ENCODE measurements at regions not wholly inside any gene's neighbourhood (a gene's known extent, or its start where the extent isn't known, plus 50 kb on each side); places are given as distances from the start of the nearest gene placed in this dataset.
A peak's percentile ranks its signal among the peaks of the same experiment; 100 is the strongest.

- Histone ChIP-seq H2AFZ (ENCODE audit: low read length) (no peak overlapping the region), H3K4me3 (ENCODE audit: low read length) (no peak overlapping the region), H3K27ac (ENCODE audit: low read length) (no peak overlapping the region), H3K4me1 (ENCODE audit: insufficient read depth, low read length) (no peaks in the 10 kb centered on the region; the same call in 1 of the 2 replicates), H3K4me2 (ENCODE audit: low read length) (no peak overlapping the region), H3K9ac (ENCODE audit: low read length) (no peak overlapping the region), H3K27me3 (ENCODE audit: low read length) (peaks cover 28% of the 10 kb centered on the region), H3K79me2 (ENCODE audit: low read length) (no peaks in the 10 kb centered on the region), H3F3A (ENCODE audit: low read length, unreplicated experiment) (no peaks in the 10 kb centered on the region), H4K20me1 (ENCODE audit: low read length) (no peaks in the 10 kb centered on the region), H3K9me3 (ENCODE audit: low read length) (no peaks in the 10 kb centered on the region), H3K36me3 (ENCODE audit: low read depth, low read length) (no peaks in the 10 kb centered on the region), H3K9me2 (replicated peaks; ENCODE audit: low read length) (no peaks in the 10 kb centered on the region)
- CTCF ChIA-PET = no interaction called here
- no peak for TF ChIP-seq EZH2phosphoT487 (IDR thresholded peaks at IDR 0.05; ENCODE audit: borderline replicate concordance, low read length)
- no peak for TF ChIP-seq EZH2 (IDR thresholded peaks at IDR 0.05; ENCODE audit: low read length, unreplicated experiment)
- TF ChIP-seq CTCF (conservative IDR thresholded peaks at IDR 0.05; ENCODE audit: low read depth, low read length) = no peak
- POLR2A ChIA-PET (ENCODE audit: unreplicated experiment) = no interaction called here
- DNase-seq = no peak
- no peak for ATAC-seq
- no TSS peak for BruUV-seq (replicated peaks)
- intact Hi-C loops (cut with micrococcal nuclease) = loop anchor here (2.0 kb wide), 1 partner anchor 121 kb away; no protein-coding TSS in a partner anchor
Observed at GRCh38 chr20:63057171-63058117, 50.7 kb upstream of the BHLHE23 start.

- ChIA-PET POLR2A (ENCODE audit: unreplicated experiment) (interaction anchor here (0.6 kb wide), 1 partner anchor 84 kb away, joined by 3 read pairs; no protein-coding TSS in a partner anchor), CTCF (interaction anchor here (1.0 kb wide), 1 partner anchor 168 kb away, joined by 3 read pairs; no protein-coding TSS in a partner anchor)
- Histone ChIP-seq H3K9me2 (replicated peaks; ENCODE audit: low read length) (no peaks in the 10 kb centered on the region), H3K9me3 (ENCODE audit: low read length) (no peaks in the 10 kb centered on the region), H3K4me2 (ENCODE audit: low read length) (no peak overlapping the region), H3K4me3 (ENCODE audit: low read length) (no peak overlapping the region), H2AFZ (ENCODE audit: low read length) (no peak overlapping the region), H3K4me1 (ENCODE audit: insufficient read depth, low read length) (no peaks in the 10 kb centered on the region; the same call in 1 of the 2 replicates), H3K79me2 (ENCODE audit: low read length) (no peaks in the 10 kb centered on the region), H4K20me1 (ENCODE audit: low read length) (no peaks in the 10 kb centered on the region), H3K9ac (ENCODE audit: low read length) (no peak overlapping the region), H3K27ac (ENCODE audit: low read length) (no peak overlapping the region), H3K27me3 (ENCODE audit: low read length) (peaks cover 38% of the 10 kb centered on the region), H3K36me3 (ENCODE audit: low read depth, low read length) (no peaks in the 10 kb centered on the region), H3F3A (ENCODE audit: low read length, unreplicated experiment) (no peaks in the 10 kb centered on the region)
- BruUV-seq (replicated peaks) = no TSS peak
- ATAC-seq (peak; percentile 45), DNase-seq (peak; percentile 20)
- no peak for TF ChIP-seq EZH2phosphoT487 (IDR thresholded peaks at IDR 0.05; ENCODE audit: borderline replicate concordance, low read length)
- TF ChIP-seq CTCF (conservative IDR thresholded peaks at IDR 0.05; ENCODE audit: low read depth, low read length) = peak; percentile 90
- TF ChIP-seq EZH2 (IDR thresholded peaks at IDR 0.05; ENCODE audit: low read length, unreplicated experiment) = no peak
- intact Hi-C loops (cut with micrococcal nuclease) = loop anchor here (2.0 kb wide), 1 partner anchor 122 kb away; no protein-coding TSS in a partner anchor
Observed at GRCh38 chr20:63056236-63057170, 49.7 kb upstream of the BHLHE23 start.

Measured in PC-3 (cell line).